HG02642 (cell line): ENCODE measurements at regions not wholly inside any gene's neighbourhood (a gene's known extent, or its start where the extent isn't known, plus 50 kb on each side); places are given as distances from the start of the nearest gene placed in this dataset.

Experiments
- ATAC-seq: cut with Tn5 transposase; IDR thresholded peaks from one replicate; pipeline ENCODE4 v1.9.1; 2021; ENCODE audit warnings: mild to moderate bottlenecking; ENCODE audit not compliant: unreplicated experiment, poor library complexity

DNA sequence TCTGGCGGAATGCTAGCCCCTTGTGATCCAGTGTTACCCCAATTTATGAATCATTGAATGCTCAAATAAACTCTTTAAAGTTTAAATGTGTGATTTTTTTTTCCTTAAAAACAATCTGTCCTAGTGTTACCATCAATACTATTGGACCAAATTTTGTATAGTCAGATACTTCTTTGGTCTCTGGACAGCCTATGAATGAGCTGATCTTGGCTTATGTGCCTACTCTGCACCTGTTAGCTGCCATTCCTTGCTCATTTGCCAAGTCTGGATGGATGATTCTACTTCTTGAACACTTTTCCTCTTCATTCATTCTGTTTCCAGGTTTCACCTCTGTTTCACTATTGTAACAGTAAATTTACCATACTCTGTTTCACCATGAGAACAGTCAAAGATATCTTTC, 226.5 kb upstream of the ZBED5 start:
- ATAC-seq, result no peak

DNA sequence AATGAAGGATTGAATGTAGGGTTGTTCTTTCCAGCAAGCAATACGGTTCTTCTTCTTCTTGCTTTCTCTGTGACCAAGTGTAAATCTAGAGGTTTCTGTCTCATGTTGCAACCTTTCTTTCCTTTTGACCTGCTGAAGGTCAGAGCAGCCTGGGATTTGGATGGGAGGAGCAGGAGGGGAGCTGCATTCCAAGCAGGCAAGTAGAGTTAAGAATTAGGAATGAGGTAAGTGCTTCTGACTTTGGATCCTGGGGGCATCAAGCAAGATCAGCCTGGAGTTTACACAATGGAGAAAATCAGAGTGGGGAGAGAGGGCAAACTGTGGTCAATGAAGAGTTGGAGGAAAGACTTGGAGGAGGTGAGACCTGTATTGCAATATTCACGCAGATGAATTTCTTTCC, 225.6 kb upstream of the ZBED5 start:
- ATAC-seq, result no peak

DNA sequence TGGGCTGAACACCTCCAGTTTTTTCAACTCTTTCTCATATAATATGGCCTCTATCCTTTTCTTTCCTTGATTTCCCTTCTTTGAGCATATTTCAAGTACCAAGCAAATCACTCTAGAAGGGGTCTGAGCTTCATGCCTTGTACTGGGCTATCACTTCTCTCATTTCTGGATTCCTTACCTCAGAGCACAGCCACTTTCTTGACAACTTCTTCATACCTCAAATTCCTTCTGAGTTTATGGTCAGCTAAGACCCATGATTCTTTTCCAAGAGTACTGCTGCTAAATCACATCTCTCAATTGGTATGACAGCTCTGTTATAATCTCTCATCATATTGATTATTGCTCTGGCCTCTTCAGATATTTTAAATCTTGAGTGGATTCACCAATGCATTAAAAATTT, 224.8 kb upstream of the ZBED5 start:
- no peak for ATAC-seq

DNA sequence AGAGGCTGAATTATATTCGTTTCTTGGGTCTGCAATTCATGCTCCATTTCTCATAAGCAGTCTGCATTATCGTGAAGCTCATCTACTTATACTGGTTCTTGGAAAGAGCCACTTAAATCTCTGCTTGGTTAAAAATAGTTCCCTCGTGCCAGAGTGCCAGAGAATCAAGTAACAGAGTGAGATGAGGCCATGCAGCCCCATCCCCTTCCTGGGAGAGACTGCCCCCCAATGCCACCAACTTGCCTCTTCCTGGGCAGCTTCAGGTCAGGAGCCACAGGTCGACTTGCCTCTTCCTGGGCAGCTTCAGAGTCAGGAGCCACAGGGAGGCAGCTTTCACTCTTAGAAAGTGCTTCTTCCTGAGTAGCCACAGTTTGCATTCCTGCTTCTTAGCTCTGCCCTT, 223.9 kb upstream of the ZBED5 start:
- no peak for ATAC-seq

DNA sequence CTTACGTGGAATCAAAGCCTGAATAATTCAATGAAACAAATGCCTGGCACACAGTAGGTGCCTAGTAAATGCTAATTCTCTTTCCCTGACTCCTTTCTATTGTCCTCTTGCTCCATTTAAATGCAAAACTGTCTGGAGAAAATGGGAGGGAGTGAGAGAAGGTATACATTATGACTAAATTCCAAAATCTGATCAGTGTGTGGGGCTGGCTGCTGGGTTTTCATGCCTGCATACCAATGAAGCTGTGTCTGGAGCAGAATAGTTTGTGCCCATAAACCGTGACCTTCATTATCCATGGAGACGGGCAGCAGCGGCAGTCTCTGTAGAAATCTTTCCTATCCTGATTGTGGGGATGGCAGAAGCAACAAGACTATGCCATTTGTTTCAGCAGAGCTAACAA, 223.4 kb upstream of the ZBED5 start:
- ATAC-seq, result no peak

DNA sequence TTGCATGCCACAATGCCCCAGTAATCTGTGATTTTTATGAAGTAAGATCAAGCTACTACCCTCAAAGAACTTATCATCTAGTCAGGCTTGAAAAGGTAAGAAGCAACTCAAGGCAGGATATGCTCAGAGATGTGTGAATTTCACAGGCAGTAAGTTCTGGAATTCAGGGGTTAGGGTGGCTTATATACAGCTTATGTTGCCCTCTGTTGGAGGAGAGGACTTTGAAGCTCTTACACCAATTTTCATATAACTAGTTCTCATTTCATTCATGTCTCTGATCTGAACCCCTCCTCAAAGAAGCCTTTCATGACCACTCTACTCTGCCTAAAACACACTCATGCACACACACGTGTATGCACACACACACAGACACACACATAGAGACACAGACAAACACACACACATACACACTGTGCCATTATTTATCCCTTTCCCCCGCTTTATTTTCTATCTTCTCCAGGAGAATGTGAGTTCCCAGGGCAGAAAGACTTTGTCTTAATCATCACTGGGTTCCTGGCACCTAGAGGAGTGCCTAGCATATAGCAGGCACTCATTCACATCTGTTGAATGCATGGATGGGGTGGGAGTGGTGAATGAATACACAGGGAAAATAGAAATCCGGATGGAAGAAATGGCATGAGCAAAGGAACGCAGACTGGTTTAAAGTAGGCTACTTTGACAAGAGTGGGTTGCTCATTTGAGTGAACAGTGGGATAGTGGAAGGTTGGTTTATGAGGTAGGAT, 220.7 kb upstream of the ZBED5 start:
- ATAC-seq, result no peak

DNA sequence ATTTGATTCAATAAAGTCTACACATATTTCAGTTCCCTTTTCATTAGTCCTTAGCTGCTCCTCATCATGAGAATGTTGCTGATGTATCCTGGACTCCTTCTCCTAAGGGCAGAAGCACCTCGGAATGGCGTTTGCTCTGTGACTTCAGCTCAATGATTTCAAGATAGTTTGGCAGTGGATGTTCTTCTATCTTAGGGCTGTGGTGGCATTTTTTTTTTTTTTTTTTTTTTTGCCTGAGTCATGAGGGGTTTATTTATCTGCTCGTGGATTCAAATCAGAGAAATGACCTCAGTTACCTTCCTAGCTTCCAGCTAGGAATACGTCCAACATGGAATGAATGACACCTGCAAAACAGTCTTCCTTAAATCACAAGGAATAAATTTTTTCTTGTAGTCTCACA, 220.0 kb upstream of the ZBED5 start:
- no peak for ATAC-seq

DNA sequence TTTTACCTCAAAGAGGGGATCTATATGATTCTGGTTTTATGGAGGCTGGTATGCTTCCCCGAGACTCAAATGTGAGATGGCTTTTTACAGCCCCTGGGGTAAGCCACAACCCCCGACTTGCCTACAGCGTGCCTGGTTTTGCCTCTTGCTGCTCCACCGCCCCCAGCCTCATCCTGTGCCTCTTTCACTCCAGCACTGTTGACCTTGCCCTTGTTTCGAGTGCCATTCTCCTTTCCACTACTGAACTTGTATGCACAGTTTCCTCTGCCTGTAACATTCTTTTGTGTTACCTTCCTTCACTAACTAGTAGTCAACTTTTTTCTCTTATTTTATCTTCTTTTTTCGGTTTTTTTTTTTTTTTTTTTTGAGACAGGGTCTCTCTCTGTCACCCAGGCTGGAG, 219.0 kb upstream of the ZBED5 start:
- ATAC-seq, result no peak

DNA sequence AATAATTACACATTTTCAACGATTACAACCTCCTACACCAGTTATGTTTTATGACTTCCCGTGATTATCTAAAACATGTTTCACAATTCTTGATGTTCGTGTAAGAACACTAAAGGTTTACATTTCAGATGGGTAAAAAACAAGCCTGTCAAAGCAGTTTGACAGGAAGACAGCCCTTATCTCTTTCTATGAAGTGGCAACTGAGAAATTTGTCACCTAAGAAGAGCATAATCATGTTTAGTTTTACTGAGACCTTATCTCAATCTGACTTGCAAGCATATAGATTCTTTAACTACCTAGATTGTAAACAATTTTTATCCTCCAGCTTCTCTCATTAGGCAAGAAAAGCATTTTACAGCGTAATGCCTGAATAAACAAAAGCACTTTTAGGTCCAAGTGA, 218.4 kb upstream of the ZBED5 start:
- ATAC-seq, result no peak

DNA sequence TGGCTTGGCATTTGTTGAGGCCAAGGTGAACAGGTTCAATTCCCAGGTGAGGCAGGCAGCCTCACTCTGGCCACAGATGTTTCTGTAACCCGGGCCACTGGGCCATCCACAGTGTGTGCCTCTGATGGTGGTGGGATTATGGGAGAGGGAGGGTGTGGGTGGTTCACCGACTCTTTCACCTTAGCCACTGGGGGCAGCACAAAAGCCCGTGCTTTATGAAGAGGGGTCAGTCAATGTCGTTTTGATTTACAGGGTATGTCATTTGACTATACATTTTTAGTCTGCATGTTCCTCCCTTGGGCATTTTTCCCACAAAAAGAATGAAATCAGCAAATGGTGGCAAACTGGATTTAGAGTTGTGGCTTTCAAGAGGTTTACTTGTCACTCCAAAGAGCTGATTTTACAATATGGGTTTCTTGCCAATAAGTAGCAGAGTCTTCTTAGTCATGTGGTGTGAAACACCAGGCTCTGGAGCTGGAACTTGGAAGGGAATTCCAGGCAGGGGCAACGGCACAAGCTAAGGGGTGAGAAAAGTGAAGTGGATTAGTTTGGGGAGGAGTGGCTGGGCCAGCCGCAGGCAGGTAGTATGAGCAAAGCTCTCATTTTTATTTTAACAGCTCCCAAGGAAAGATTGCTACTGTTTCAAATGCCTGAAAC, 217.8 kb upstream of the ZBED5 start:
- ATAC-seq, result no peak

DNA sequence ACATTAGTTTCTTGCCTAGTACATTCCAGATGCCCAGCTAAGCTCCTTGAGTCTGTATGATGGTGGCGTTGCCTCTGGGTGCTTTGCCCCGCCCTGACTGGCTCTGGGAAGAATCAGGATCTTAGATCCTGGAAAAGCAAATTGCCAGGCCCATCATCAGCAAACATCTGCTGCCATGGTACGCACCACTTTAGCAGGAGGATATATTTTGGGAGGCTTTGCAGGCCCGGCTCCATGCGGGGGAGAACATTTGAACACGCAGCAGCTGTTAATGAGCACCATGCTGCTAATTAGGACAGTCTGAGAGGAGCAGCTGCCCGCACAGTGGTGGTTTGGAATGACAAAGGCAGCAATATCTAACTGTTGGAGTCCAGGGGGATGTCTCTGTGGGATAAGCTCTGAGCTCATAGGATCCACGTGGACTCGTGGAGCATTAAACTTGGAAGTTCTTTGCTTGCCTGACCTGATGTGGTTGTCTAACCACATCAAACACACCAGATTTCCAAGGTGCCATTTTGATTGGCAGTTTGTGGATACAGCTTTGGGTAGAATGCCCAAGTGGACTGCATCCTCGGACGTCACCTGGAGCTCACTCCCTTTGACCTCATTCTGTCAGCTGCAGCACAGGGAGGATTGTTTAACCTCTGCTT, 217.0 kb upstream of the ZBED5 start:
- no peak for ATAC-seq

DNA sequence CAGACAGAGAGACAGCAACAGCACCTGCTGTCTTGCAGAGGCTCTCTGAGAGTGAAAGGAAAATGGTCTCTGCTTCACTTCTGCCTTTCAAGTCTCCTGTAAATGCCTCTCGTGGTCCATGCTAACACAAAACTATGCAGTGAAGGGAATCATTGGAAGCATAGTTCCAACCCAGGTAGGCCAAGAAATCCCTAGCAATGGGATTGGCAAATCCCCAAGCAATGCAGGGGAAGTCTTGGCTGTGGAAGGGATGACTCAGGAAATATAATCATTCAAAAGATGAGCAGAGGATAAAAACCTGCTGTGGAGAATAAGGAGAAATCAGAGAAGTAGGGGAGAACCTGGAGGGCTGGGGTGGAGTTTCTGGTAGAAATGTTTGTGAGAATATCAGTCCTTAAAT, 216.1 kb upstream of the ZBED5 start:
- no peak for ATAC-seq

DNA sequence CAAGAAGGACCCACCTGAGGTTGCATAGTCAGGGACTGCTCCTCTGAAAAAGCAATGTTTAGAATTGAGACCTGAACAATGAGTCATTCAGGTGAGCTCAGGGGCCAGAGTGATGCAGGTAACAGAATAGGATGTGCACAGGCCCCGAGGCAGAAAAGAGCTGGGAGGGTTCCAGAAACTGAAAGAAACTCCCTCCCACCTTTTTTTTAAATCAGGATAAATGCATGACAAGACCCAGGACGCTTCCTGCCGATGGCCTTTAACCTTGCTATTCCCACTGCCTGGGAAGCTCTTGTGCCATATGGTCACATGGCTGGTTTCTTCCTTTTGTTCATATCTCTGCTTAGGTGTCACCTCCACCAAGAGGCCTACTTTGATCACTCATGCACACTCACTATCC, 214.2 kb upstream of the ZBED5 start:
- no peak for ATAC-seq

DNA sequence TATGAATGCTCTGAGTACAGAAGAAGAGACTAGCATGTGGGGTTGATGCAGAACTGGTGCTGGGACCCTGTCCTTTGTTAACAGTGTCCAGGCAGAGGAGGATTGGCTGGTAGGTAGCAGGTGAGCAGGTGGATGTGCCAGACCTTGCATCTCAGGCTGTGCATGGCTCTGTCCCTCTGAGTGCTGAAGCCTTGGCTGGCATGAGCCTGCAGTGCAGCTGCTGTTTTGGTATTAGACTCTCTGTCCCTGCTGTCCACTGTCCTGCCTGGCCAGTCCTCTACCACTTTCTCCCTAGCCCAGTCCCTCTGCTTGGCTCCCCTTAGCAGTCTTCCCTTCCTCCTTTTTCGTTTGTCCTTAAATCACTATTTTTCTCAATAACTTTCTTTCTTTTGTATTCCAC, 213.6 kb upstream of the ZBED5 start:
- ATAC-seq, result no peak

DNA sequence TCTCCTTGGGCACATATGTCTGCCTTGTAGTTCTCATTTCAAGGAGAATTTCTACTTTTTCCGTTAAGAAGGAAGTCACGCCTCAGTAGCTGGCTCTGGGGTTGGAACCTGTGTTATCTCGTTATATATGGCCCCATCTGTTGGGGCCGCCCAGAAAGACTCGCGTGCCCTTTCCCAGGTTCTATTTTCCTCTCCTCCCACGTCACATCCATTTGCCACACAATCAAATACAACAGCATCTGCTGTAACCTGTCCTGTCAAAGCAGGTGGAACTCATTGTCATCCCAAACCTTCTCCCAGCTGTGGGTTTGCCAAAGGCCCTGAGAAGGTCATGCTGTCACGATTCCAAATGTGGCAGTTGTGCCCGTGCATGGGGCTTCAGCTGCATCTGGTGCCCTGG, 213.1 kb upstream of the ZBED5 start:
- ATAC-seq, result no peak

DNA sequence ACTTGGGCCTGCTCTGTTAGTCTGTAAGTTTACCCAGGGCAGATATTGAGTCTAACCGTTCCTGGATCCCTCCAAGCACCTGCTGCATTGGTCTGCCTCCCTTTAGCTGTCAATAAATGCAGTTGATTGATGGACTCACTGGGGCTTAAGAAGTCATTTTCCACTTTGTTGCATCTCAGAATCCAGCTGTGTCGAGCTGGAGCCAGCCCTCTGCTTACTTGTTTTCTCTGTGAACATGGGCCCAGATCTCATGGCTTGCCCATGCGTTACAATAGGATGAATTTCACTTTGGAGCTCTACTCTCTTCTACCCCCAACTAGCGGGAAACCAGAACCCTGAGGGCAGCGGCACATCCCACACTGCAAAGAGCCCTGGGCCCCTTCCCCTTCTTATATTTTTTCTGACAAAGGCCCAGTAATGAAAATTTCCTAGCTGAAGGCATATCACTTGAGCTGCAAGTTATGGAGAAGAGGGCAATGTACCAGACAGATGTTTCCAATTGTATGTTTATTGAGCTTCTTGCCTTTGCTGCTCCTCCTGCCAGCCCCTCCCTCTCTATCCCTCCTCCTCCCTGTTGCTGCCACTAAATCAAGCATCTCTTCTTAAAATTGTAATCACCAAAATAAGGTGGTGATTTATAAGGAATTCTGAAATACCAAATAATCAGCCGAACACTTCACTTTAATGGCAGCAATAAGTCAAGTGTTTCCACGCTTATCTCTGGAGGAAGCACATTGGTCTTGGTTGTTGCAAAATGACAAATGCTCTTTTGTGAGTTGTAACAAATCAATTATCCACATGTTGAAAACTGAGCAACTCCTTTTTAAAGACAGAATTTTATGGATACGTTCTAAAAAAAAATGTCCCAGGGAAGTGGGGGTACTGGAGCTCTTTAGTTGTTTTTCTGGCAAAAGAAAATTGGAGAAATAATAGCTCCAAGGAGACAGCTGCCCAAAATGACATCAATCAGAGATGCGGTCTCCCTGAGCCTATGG, 212.3 kb upstream of the ZBED5 start:
- no peak for ATAC-seq

DNA sequence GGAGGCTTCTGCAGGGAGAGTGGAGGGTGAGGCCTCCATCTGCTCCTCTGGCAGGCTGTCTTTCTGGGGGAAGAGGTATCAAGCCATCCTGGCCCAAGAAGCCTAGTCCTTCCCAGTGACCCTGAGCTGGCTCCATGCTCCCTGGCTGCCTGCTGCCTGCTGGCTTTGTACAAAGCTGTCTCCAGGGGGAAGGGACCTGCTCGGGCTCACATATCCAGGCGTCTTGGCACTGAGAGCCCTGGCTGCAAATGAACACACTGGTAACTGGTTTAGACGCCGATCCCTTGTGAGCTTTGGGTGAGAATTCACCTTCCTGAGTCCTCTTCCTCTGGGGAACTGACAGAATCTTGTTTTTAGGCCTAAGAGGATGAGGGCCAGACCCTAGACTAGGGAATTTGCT, 210.3 kb upstream of the ZBED5 start:
- no peak for ATAC-seq

DNA sequence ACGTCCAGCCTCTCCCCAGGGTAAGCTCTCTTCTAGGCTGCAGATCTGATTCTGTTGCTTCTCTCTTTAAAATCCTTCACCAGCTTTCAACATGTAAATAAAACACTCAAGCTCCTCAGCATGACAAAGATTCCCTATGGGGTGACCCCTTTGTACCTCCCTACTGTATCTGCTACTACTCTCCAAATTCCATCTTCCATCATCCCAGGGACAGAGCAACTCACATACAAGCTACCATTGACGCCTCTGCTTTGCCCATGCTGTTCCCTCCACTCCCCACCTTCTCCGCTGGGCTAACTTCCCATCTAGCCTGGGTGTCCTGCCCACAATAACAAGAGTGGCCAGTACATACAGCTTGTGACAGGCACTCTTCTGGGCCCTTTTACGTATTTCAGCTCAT, 207.5 kb upstream of the ZBED5 start:
- no peak for ATAC-seq

DNA sequence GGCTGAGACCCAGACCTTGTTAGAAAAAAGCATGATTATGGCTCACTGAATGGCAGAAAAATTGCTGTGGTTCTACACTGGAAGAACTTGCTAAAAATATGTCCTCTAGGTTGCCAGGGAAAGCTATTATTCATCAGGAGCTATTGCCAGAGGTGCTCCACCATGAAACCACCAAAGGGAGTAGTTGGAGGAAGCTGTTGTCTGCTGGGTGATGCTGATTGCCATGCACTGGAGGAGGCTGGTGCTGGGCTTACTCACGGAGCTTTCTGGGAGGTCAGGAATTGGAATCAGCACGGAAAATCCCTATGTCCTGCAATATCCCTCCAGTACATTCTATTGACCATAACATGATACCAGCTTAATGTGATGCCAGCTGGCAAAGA, 199.6 kb upstream of the ZBED5 start:
- ATAC-seq, result no peak

DNA sequence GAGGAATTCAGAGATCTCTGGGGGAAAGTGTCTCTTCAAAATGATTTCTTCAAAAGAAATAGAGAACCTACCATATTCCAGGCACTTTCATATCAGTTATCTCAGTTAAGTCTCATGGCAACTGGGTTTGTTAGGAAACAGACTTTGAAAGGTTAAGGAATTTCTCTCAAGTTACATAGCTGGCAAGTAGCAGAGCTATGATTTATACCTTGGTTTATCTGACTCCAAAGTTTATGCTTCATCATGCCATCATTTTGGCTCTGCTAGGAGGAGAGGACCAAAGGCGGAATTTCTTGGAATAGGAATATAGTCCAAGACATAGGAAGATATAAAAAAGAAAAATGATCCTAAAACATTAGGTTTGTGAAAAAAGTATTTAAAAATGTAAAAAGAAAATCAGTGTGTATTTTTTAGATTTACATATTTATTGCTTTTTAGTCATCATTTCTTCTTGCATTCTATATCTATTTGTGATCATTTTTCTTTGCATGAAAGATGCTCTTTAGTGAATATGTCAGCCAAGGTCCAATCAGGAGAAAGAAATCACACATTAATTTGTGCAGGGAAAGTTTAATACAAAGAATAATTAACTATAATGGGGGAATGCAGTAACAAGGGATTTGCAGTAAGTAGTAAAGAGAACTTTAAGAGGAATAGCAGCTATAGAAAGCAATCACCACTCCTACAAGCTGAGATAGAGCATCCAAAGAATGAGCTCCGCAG, 199.1 kb upstream of the ZBED5 start:
- ATAC-seq, result no peak
